ENCODE measurements at regions not wholly inside any gene's neighbourhood (a gene's known extent, or its start where the extent isn't known, plus 50 kb on each side); places are given as distances from the start of the nearest gene placed in this dataset.

GRCh38 chr5:115461093-115461492, 83.5 kb downstream of the FEM1C start:
- no peak for TF ChIP-seq CTCF (conservative IDR thresholded peaks at IDR 0.05)
- no peaks in the 10 kb centered on the region for H3K9me3 Mint-ChIP-seq
- no peaks in the 10 kb centered on the region for H3K36me3 Mint-ChIP-seq
- no peak overlapping the region for H3K4me3 Mint-ChIP-seq
- DNase-seq (ENCODE audit: extremely low spot score, unreplicated experiment) = no peak
- H3K27me3 Mint-ChIP-seq = no peaks in the 10 kb centered on the region
- H3K4me1 Mint-ChIP-seq (ENCODE audit: unreplicated experiment) = peaks cover 4% of the 10 kb centered on the region
- no peak overlapping the region for H3K27ac Mint-ChIP-seq

- DNase-seq (ENCODE audit: extremely low spot score, unreplicated experiment) = no peak
- Mint-ChIP-seq H3K27me3 (no peaks in the 10 kb centered on the region), H3K4me3 (no peak overlapping the region), H3K36me3 (no peaks in the 10 kb centered on the region), H3K4me1 (ENCODE audit: unreplicated experiment) (peaks cover 4% of the 10 kb centered on the region), H3K9me3 (no peaks in the 10 kb centered on the region), H3K27ac (no peak overlapping the region)
- no peak for TF ChIP-seq CTCF (conservative IDR thresholded peaks at IDR 0.05)
Observed at GRCh38 chr5:115460472-115460871, 84.1 kb downstream of the FEM1C start.

- H3K27ac Mint-ChIP-seq = no peak overlapping the region
- no peaks in the 10 kb centered on the region for H3K36me3 Mint-ChIP-seq
- DNase-seq (ENCODE audit: extremely low spot score, unreplicated experiment) = no peak
- H3K4me3 Mint-ChIP-seq = no peak overlapping the region
- H3K27me3 Mint-ChIP-seq = no peaks in the 10 kb centered on the region
- peaks cover 4% of the 10 kb centered on the region for H3K4me1 Mint-ChIP-seq (ENCODE audit: unreplicated experiment)
- H3K9me3 Mint-ChIP-seq = no peaks in the 10 kb centered on the region
- TF ChIP-seq CTCF (conservative IDR thresholded peaks at IDR 0.05) = no peak
Observed at GRCh38 chr5:115459855-115460341, 84.7 kb downstream of the FEM1C start.

- Mint-ChIP-seq H3K4me1 (ENCODE audit: unreplicated experiment) (peaks cover 4% of the 10 kb centered on the region), H3K4me3 (no peak overlapping the region), H3K27ac (no peak overlapping the region), H3K27me3 (no peaks in the 10 kb centered on the region), H3K9me3 (no peaks in the 10 kb centered on the region), H3K36me3 (no peaks in the 10 kb centered on the region)
- no peak for DNase-seq (ENCODE audit: extremely low spot score, unreplicated experiment)
- no peak for TF ChIP-seq CTCF (conservative IDR thresholded peaks at IDR 0.05)
Observed at GRCh38 chr5:115458416-115458815, 86.2 kb downstream of the FEM1C start.

GRCh38 chr5:115458003-115458409, 86.6 kb downstream of the FEM1C start:
- Mint-ChIP-seq H3K27ac (no peak overlapping the region), H3K27me3 (no peaks in the 10 kb centered on the region), H3K9me3 (no peaks in the 10 kb centered on the region), H3K4me1 (ENCODE audit: unreplicated experiment) (peaks cover 4% of the 10 kb centered on the region), H3K4me3 (no peak overlapping the region), H3K36me3 (no peaks in the 10 kb centered on the region)
- TF ChIP-seq CTCF (conservative IDR thresholded peaks at IDR 0.05) = no peak
- no peak for DNase-seq (ENCODE audit: extremely low spot score, unreplicated experiment)

- TF ChIP-seq CTCF (conservative IDR thresholded peaks at IDR 0.05) = no peak
- H3K27ac Mint-ChIP-seq = no peak overlapping the region
- no peak for DNase-seq (ENCODE audit: extremely low spot score, unreplicated experiment)
- H3K27me3 Mint-ChIP-seq = no peaks in the 10 kb centered on the region
- no peaks in the 10 kb centered on the region for H3K36me3 Mint-ChIP-seq
- peaks cover 4% of the 10 kb centered on the region for H3K4me1 Mint-ChIP-seq (ENCODE audit: unreplicated experiment)
- H3K9me3 Mint-ChIP-seq = no peaks in the 10 kb centered on the region
- H3K4me3 Mint-ChIP-seq = no peak overlapping the region
Observed at GRCh38 chr5:115457571-115457970, 87.0 kb downstream of the FEM1C start.

Data from type B pancreatic cell (in vitro differentiated cells).